ENCODE measurements at regions not wholly inside any gene's neighbourhood (a gene's known extent, or its start where the extent isn't known, plus 50 kb on each side); places are given as distances from the start of the nearest gene placed in this dataset.

DNA sequence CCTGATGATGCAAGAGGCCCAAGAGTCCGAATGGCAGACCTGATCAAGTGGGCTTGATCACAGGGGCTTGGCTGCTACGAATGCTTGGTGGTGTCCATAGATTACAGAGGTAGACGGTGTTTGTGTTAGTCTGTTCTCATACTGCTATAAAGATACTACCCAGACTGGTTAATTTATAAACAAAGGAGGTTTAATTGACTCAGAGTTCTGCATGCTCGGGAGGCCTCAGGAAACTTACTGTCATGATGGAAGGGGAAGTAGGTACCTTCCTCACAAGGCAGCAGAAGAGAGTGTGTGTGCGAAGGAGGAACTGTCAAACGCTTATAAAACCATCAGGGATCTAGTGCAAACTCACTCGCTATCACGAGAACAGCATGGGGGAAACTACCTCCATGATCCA, 268.9 kb upstream of the KLF6 start:
- Histone ChIP-seq H3K27me3 (ENCODE audit: control insufficient read depth in 2 of 2, insufficient read depth in 2 of 2, low read length in 2 of 2) (peaks cover 0 to 6% of the 10 kb centered on the region in 2 experiments; a peak in 2 of 5 replicates), H3K4me3 (no peak overlapping the region), H4K20me1 (replicated peaks; ENCODE audit: control insufficient read depth, insufficient read depth, low read length) (no peaks in the 10 kb centered on the region), H3K9me1 (ENCODE audit: control insufficient read depth, insufficient read depth, low read length) (no peaks in the 10 kb centered on the region), H3K4me2 (ENCODE audit: insufficient read depth, low read length) (no peak overlapping the region), H3K4me1 (replicated peaks in 1 of 2; ENCODE audit: control insufficient read depth in 2 of 2, insufficient read depth in 2 of 2, low read length in 2 of 2) (no peaks in the 10 kb centered on the region), H3K9me3 (replicated peaks; ENCODE audit: control insufficient read depth, insufficient read depth, low read depth, low read length) (no peaks in the 10 kb centered on the region), H3K36me3 (ENCODE audit: control insufficient read depth, insufficient read depth, low read length) (no peaks in the 10 kb centered on the region), H2AFZ (ENCODE audit: low read depth, low read length) (no peak overlapping the region), H3K9ac (ENCODE audit: insufficient read depth in 1 of 2, low read depth in 2 of 2, low read length in 2 of 2) (no peak overlapping the region), H3K27ac (ENCODE audit: extremely low read depth, low read depth, low read length) (no peak overlapping the region), H3K79me2 (ENCODE audit: control insufficient read depth, insufficient read depth, low read length) (no peaks in the 10 kb centered on the region)
- ChIA-PET POLR2A (no interaction called here), CTCF (ENCODE audit: low intra/inter-chr PET ratio) (no interaction called here)
- ATAC-seq (no peak), DNase-seq (ENCODE audit: extremely low read depth in 1 of 4, low spot score in 3 of 4) (no peak), FAIRE-seq (no peak)
- in situ Hi-C loops (cut with MboI) (no loop called here), intact Hi-C loops (cut with micrococcal nuclease) (no loop called here)
- BruUV-seq (replicated peaks) = no TSS peak
- WGBS (ENCODE audit: insufficient coverage, low coverage, missing lambda C conversion rate) = 12% methylated on average over 8 of the region's 8 CpGs
- no peak for TF ChIP-seq USF1 (CRISPR knock-in tag; IDR thresholded peaks at IDR 0.05)
- no peak for TF ChIP-seq CTBP1 (IDR thresholded peaks at IDR 0.05; ENCODE audit: borderline replicate concordance)
- no peak for TF ChIP-seq RCOR1 (IDR thresholded peaks at IDR 0.05; ENCODE audit: borderline replicate concordance in 1 of 2, low read depth in 2 of 2, low read length in 2 of 2)
- no peak for TF ChIP-seq ELF2 (CRISPR knock-in tag; IDR thresholded peaks at IDR 0.05)
- no peak for TF ChIP-seq NR4A1 (CRISPR knock-in tag; IDR thresholded peaks at IDR 0.05)
- TF ChIP-seq NR4A1 (tag; IDR thresholded peaks at IDR 0.05) = no peak
- no peak for TF ChIP-seq SNIP1 (IDR thresholded peaks at IDR 0.05; ENCODE audit: low read depth)
- no peak for TF ChIP-seq CSDE1 (IDR thresholded peaks at IDR 0.05)
- TF ChIP-seq ZNF766 (CRISPR knock-in tag; conservative IDR thresholded peaks at IDR 0.05) = 0 out of 2 replicates have a peak, but pooled peaks have one; percentile 56
- no peak for TF ChIP-seq BRCA1 (IDR thresholded peaks at IDR 0.05)
- TF ChIP-seq BRCA1 (CRISPR knock-in tag; IDR thresholded peaks at IDR 0.05) = no peak
- TF ChIP-seq ZNF263 (CRISPR knock-in tag; IDR thresholded peaks at IDR 0.05; ENCODE audit: borderline replicate concordance) = no peak
- TF ChIP-seq GATAD2A (IDR thresholded peaks at IDR 0.05) = no peak
- no peak for TF ChIP-seq DNMT1 (IDR thresholded peaks at IDR 0.05)
- TF ChIP-seq ARID2 (IDR thresholded peaks at IDR 0.05) = no peak
- TF ChIP-seq CBX5 (IDR thresholded peaks at IDR 0.05; ENCODE audit: borderline replicate concordance, low read depth) = no peak
- TF ChIP-seq E2F8 (IDR thresholded peaks at IDR 0.05; ENCODE audit: low read depth, partially characterized antibody) = no peak
- TF ChIP-seq CEBPG (CRISPR knock-in tag; IDR thresholded peaks at IDR 0.05) = no peak
- 0 out of 4 replicates have a peak, but pooled peaks of 1 of the 2 experiments have one; percentile 25 for TF ChIP-seq CEBPG (tag; conservative IDR thresholded peaks at IDR 0.05 in 1 of 2, IDR thresholded peaks at IDR 0.05 in 1 of 2)
- TF ChIP-seq MIER1 (IDR thresholded peaks at IDR 0.05; ENCODE audit: low read depth) = no peak
- TF ChIP-seq, protein P1, sequence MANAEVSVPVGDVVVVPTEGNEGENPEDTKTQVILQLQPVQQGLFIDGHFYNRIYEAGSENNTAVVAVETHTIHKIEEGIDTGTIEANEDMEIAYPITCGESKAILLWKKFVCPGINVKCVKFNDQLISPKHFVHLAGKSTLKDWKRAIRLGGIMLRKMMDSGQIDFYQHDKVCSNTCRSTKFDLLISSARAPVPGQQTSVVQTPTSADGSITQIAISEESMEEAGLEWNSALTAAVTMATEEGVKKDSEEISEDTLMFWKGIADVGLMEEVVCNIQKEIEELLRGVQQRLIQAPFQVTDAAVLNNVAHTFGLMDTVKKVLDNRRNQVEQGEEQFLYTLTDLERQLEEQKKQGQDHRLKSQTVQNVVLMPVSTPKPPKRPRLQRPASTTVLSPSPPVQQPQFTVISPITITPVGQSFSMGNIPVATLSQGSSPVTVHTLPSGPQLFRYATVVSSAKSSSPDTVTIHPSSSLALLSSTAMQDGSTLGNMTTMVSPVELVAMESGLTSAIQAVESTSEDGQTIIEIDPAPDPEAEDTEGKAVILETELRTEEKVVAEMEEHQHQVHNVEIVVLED (CRISPR knock-in tag; IDR thresholded peaks at IDR 0.05) = no peak

All from K562 (cell line).